HG03196 (cell line): ENCODE measurements at regions not wholly inside any gene's neighbourhood (a gene's known extent, or its start where the extent isn't known, plus 50 kb on each side); places are given as distances from the start of the nearest gene placed in this dataset.
"Not testable (repeated sequence)": the region's sequence is repeated elsewhere in the genome, so short reads cannot be mapped to it uniquely, and the experiment has no call there.

Experiments
- ATAC-seq: cut with Tn5 transposase; IDR thresholded peaks from one replicate; pipeline ENCODE4 v1.9.1; 2021; ENCODE audit not compliant: unreplicated experiment

- no peak for ATAC-seq
Measured at GRCh38 chr7:50920031-50920635, 137.4 kb upstream of the GRB10 start.

DNA sequence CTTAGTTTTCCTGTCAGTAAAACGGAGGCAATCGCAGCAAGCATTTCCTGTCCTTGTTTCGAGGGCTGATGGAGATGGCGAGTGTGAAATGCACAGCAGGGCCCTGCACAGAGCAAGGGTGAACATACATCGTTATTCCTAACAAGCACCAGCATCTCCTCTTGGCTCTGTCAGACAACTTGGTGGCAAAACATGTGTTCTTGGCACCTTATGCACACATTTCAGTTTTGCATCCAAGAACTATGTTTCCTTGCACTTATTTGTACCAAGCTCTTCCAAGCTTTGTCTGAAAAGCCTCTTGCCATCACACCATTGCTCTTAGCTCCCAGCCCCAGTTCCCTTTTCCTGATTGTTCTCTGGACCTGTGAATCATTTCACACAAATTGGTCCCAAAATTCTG, 132.9 kb upstream of the GRB10 start:
- no peak for ATAC-seq

DNA sequence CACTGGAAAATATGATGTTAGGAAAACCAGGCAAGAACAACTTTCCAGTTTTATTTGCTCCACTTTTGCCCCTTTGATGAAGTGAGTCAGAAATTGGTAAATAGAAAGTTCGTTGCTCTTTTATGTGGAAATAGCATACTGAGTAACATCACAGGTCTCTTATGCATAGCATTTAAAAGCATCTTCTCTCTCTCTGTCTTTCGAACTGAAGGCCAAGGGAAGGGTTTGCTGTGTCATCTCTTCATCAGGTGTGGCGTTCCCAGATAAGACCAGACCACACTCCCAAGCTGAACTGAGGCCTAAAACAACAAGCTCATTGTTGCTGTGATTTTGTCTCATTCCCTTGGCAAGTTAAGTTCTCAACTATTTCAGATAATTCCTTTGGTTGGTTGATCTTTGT, 131.8 kb upstream of the GRB10 start:
- ATAC-seq, result no peak

- ATAC-seq, result no peak
Measured at GRCh38 chr7:50908628-50909290, 126.1 kb upstream of the GRB10 start.

- not testable (repeated sequence) for ATAC-seq
Measured at GRCh38 chr7:50898604-50899477, 116.1 kb upstream of the GRB10 start.

- ATAC-seq, result not testable (repeated sequence)
Measured at GRCh38 chr7:50887061-50887460, 104.4 kb upstream of the GRB10 start.

- ATAC-seq, result no peak
Measured at GRCh38 chr7:50872437-50872836, 89.7 kb upstream of the GRB10 start.

DNA sequence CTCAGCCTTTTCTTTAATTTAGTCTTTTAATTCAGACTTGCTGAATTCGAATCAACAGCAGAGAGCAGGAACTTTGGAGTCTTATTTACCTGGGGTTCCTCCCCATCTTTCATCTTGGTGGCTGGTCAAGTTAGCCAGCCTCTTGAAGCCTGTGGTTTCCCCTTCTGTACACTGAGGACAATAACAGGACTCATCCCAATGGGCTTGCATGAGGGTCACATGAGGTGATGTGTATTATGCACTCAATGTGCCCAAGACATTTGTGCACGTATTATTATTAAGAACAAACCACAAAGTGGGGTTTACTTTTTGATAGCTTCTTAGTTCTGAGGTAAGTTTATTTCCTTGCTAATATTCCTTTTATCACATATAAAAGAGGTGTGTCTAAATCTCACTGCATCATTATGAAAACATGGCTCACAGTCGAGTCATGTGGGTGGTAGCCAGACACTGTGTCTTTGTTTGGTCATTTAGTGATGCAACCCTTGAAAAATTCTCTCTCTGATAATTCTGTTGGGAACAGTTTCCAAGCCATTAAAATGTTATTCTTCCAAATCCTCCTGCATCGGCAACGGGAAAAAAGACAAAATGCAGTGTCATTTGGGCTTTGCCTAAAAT, 86.5 kb upstream of the GRB10 start:
- no peak for ATAC-seq

GRCh38 chr7:50868426-50869100, 85.9 kb upstream of the GRB10 start:
- ATAC-seq, result no peak

GRCh38 chr7:50867034-50867356, 84.3 kb upstream of the GRB10 start:
- ATAC-seq, result no peak

GRCh38 chr7:50866343-50867033, 83.8 kb upstream of the GRB10 start:
- ATAC-seq, result no peak

- ATAC-seq, result no peak
Measured at GRCh38 chr7:50865450-50865849, 82.8 kb upstream of the GRB10 start.

DNA sequence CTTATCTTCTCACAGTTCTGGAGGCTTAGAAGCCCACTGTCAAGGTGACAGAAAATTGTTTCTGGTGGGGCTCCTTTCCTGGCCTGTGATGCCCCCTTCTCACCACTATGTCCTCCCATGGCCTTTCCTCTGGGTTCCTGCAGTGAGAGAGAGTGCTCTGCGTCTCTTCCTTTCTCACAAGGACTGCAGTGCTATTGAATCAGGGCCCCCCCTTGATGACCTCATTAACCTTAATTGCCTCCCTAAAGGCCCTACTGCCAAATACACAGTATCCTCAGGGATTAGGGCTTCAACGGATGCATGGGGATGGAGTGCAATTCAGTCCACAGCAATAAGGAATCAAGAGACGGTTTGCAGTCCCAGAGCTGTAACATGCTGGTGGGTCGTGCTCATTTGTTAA, 82.0 kb upstream of the GRB10 start:
- ATAC-seq, result no peak

- ATAC-seq, result no peak
Measured at GRCh38 chr7:50863053-50863452, 80.4 kb upstream of the GRB10 start.

DNA sequence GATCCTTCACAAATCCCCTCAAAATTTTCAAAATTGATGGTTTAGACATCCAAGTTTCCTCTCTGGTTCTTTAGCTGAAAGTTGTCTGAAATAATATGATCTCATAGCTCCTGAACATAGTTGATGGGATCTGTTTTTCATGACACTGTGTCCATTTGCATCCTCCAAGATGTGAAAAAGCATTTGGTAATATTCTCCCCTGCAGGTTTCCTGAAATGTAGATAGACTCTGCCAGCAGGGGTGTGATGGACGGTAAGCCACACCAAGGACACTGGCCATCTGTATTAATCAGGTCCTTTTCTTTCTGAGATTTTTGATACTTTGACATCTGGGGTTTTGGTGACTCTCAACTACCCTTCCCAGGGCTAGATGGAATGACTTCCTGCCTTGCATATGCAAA, 79.6 kb upstream of the GRB10 start:
- ATAC-seq, result no peak

DNA sequence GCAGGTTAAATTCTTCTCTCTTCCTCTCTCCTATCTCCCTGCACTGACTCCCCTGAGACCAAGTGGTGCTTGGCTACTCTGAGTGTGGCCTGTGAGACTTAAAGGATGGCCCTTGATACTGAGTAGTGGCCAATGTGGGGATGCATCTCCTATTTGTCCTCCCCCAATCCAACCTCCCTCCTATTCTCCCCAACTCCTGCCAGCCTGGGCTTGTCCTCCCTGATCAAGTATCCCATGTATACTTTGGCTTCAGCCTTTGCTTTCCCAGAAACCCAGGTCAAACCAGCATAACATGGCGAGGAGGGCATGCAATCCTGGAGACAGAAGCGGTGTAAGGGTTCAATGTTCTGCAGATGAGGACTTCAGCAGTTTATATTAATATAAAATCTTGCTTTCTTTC, 77.9 kb upstream of the GRB10 start:
- no peak for ATAC-seq

DNA sequence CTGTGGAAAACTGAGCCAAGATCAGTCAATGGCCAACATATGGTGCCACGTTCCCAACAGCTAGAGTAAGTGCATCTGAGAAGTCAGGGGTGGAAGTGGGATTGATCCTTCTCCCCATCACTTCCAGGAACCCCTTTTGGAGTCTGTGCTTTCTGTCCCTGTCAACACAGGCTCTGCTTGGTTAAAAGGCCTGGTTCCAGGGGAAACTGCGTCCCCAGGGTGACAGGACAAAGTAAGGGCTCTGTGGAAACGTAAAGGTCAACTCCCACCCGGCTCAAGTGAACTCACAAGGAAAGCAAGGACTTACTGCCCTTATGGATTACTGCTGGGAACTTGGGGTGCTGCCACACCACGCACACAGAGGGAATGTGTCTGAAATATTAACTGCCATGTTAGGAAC, 77.5 kb upstream of the GRB10 start:
- no peak for ATAC-seq

DNA sequence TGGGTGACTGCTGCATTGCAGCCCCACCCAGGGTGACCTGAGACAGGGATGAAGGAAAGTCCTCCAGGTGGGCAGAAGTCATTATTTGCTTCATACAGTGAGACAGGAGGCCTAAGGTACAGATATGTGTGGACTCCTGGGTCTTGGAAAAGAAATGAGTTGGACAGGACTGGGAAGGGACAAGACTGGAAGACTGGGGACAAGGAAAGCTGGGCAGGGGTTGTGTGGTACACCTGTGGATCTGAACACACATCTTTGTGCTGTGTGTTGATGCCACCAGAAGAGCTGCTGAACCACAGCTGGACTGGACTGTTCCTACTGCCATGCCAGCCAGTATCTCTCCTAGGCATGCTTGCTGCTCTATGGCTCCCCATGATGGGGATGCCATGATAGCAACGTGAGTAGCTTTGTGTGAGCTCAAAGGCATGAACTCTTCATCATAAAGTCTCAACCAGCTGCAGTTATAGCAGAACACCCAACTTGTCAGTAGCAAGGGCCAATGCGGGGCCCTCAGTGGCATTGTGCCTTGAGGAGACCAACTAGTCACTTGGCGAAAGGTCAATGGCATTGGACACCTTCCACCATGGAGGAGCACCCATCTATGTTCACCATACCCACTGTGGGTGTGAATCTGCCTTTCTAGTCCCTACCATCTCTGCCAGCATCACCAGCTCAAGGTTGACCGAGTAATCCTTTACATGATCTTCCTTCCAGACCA, 76.0 kb upstream of the GRB10 start:
- ATAC-seq, result no peak

DNA sequence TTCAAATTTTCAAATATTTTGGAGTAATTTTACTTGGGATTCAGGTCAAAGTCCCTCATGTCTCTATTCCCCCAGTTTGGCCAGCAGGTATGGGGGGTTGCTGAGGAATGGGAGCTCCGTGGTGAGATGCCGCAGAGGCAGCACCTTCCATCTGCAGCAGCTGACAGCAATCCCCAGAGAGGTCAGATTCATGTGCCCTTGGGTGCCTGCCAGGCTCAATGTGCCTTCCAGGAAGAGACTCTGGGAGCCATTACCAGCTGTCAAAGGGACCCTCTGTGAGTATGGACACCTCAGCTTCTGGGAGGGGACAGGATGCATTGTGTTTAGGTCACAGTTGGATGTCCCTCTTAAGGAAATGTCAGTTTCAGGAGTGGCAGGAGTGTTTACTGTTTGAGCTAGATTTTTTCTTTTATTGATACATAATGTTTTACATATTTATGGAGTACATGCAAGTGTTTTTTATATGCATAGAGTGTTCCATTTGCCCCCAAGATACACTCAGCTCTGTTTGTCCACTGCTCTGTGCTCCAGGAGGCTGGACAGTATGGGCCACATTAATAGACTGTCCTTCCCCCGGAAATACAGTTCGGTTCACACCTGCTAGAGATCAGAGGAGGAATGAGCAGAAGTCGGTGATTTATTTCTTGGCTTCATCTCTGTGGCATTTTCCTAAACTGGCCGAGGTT, 75.3 kb upstream of the GRB10 start:
- ATAC-seq, result no peak
